ENCODE measurements at regions not wholly inside any gene's neighbourhood (a gene's known extent, or its start where the extent isn't known, plus 50 kb on each side); places are given as distances from the start of the nearest gene placed in this dataset.
"Not testable (repeated sequence)": the region's sequence is repeated elsewhere in the genome, so short reads cannot be mapped to it uniquely, and the experiment has no call there.

- DNase-seq, result no peak
Measured at GRCh38 chr20:56730003-56730402, 100.9 kb downstream of the TFAP2C start.

GRCh38 chr20:56730996-56731395, 101.9 kb downstream of the TFAP2C start:
- no peak for DNase-seq

GRCh38 chr20:56731476-56731875, 102.4 kb downstream of the TFAP2C start:
- no peak for DNase-seq

- no peak for DNase-seq
Measured at GRCh38 chr20:56733967-56734366, 104.9 kb downstream of the TFAP2C start.

- DNase-seq, result no peak
Measured at GRCh38 chr20:56735084-56735642, 106.1 kb downstream of the TFAP2C start.

- no peak for DNase-seq
Measured at GRCh38 chr20:56736285-56736857, 107.3 kb downstream of the TFAP2C start.

GRCh38 chr20:56744325-56744821, 115.3 kb downstream of the TFAP2C start:
- not testable (repeated sequence) for DNase-seq

- no peak for DNase-seq
Measured at GRCh38 chr20:56748476-56749377, 119.6 kb downstream of the TFAP2C start.

- no peak for DNase-seq
Measured at GRCh38 chr20:56750430-56750829, 121.3 kb downstream of the TFAP2C start.

GRCh38 chr20:56752274-56752673, 123.2 kb downstream of the TFAP2C start:
- no peak for DNase-seq

- no peak for DNase-seq
Measured at GRCh38 chr20:56755201-56755600, 126.1 kb downstream of the TFAP2C start.

GRCh38 chr20:56756658-56757057, 127.6 kb downstream of the TFAP2C start:
- not testable (repeated sequence) for DNase-seq

GRCh38 chr20:56758706-56759105, 129.6 kb downstream of the TFAP2C start:
- DNase-seq, result no peak

GRCh38 chr20:56759741-56760278, 130.7 kb downstream of the TFAP2C start:
- DNase-seq, result no peak

- no peak for DNase-seq
Measured at GRCh38 chr20:56760610-56761009, 131.5 kb downstream of the TFAP2C start.

GRCh38 chr20:56761393-56761792, 132.3 kb downstream of the TFAP2C start:
- DNase-seq, result no peak

- no peak for DNase-seq
Measured at GRCh38 chr20:56762401-56762800, 133.3 kb downstream of the TFAP2C start.

GRCh38 chr20:56762829-56763228, 133.7 kb downstream of the TFAP2C start:
- DNase-seq, result no peak

GRCh38 chr20:56764671-56765070, 135.6 kb downstream of the TFAP2C start:
- DNase-seq, result no peak

- DNase-seq, result no peak
Measured at GRCh38 chr20:56765172-56766073, 136.3 kb downstream of the TFAP2C start.

- no peak for DNase-seq
Measured at GRCh38 chr20:56766528-56766927, 137.4 kb downstream of the TFAP2C start.

- DNase-seq, result no peak
Measured at GRCh38 chr20:56769921-56770600, 141.0 kb downstream of the TFAP2C start.

All from CD4-positive, alpha-beta T cell treated with Interleukin-15 for 1 hour (primary cell).